PC-3 (cell line): ENCODE measurements at regions not wholly inside any gene's neighbourhood (a gene's known extent, or its start where the extent isn't known, plus 50 kb on each side); places are given as distances from the start of the nearest gene placed in this dataset.

Source experiments
- ATAC-seq: fragments of 200-7000 bp; cut with Tn5 transposase; 2 replicates; pipeline ENCODE4 v1.9.1; 2020; ENCODE audit warnings: mild to moderate bottlenecking, moderate library complexity
- BruUV-seq: library from RNA; stranded (reverse); fragments of 400-500 nt; replicated peaks from 2 replicates; lab custom pipeline; 2021; lab: Mats Ljungman, UMichigan
- CTCF ChIA-PET: fragments of 300-600 bp; sonication (Branson Sonifier 250); formaldehyde crosslinking; loops from one replicate; lab custom pipeline; 2022; ENCODE audit warnings: antibody characterized with exemption; lab: Charles Lee
- POLR2A ChIA-PET: fragments of 300-600 bp; sonication (Branson Sonifier 250); formaldehyde crosslinking; loops from one replicate; lab custom pipeline; 2022; ENCODE audit warnings: antibody characterized with exemption; ENCODE audit not compliant: unreplicated experiment; lab: Charles Lee
- DNase-seq: peaks from one replicate; pipeline ENCODE4 v3.0.0-alpha.2; 2015
- H2AFZ ChIP-seq: fragments of 300-600 bp; sonication (generic); 2 replicates; pipeline ENCODE4 v1.6.0; 2016; ENCODE audit warnings: antibody characterized with exemption, low read length
- H3F3A ChIP-seq: fragments of 300-600 bp; sonication (generic); one replicate; pipeline ENCODE4 v1.6.0; 2017; ENCODE audit warnings: antibody characterized with exemption, low read length, control low read depth, mild to moderate bottlenecking; ENCODE audit not compliant: unreplicated experiment
- H3K27ac ChIP-seq: fragments of 300-600 bp; sonication (generic); 2 replicates; pipeline ENCODE4 v1.5.1; 2016; ENCODE audit warnings: mild to moderate bottlenecking, low read length
- H3K27me3 ChIP-seq: fragments of 300-600 bp; sonication (generic); 2 replicates; pipeline ENCODE4 v1.6.1; 2016; ENCODE audit warnings: low read length, mixed read lengths
- H3K36me3 ChIP-seq: fragments of 300-600 bp; sonication (generic); 2 replicates; pipeline ENCODE4 v1.6.1; 2016; ENCODE audit warnings: low read depth, mixed run types, low read length, mixed read lengths
- H3K4me1 ChIP-seq: fragments of 300-600 bp; sonication (generic); 2 replicates; pipeline ENCODE4 v1.5.1; 2016; ENCODE audit warnings: low read length; ENCODE audit not compliant: insufficient read depth
- H3K4me2 ChIP-seq: fragments of 300-600 bp; sonication (generic); 2 replicates; pipeline ENCODE4 v1.6.0; 2016; ENCODE audit warnings: low read length
- H3K4me3 ChIP-seq: fragments of 300-600 bp; sonication (generic); 2 replicates; pipeline ENCODE4 v1.5.1; 2016; ENCODE audit warnings: mild to moderate bottlenecking, low read length, mixed read lengths
- H3K79me2 ChIP-seq: fragments of 300-600 bp; sonication (generic); 2 replicates; pipeline ENCODE4 v1.6.1; 2017; ENCODE audit warnings: low read length, mixed read lengths
- H3K9ac ChIP-seq: fragments of 300-600 bp; sonication (generic); 2 replicates; pipeline ENCODE4 v1.6.0; 2016; ENCODE audit warnings: mild to moderate bottlenecking, low read length
- H3K9me2 ChIP-seq: fragments of 300-600 bp; sonication (generic); replicated peaks from 2 replicates; pipeline ENCODE4 v1.6.1; 2016; ENCODE audit warnings: mixed run types, low read length, mixed read lengths
- H3K9me3 ChIP-seq: fragments of 300-600 bp; sonication (generic); 2 replicates; pipeline ENCODE4 v1.6.1; 2016; ENCODE audit warnings: low read length, mixed read lengths
- H4K20me1 ChIP-seq: fragments of 300-600 bp; sonication (generic); 2 replicates; pipeline ENCODE4 v1.6.1; 2016; ENCODE audit warnings: low read length, mixed read lengths
- EZH2 ChIP-seq: fragments of 300-600 bp; sonication (generic); IDR thresholded peaks from one replicate; pipeline ENCODE4 v1.6.1; 2017; ENCODE audit warnings: antibody characterized with exemption, mild to moderate bottlenecking, low read length; ENCODE audit not compliant: unreplicated experiment
- EZH2phosphoT487 ChIP-seq: fragments of 300-600 bp; sonication (generic); IDR thresholded peaks from 2 replicates; pipeline ENCODE4 v1.6.1; 2018; ENCODE audit warnings: mild to moderate bottlenecking, antibody characterized with exemption, low read length, borderline replicate concordance
- intact Hi-C: fragments of 100-400 bp; cut with micrococcal nuclease; formaldehyde crosslinking; loops from 2 replicates; pipeline ENCODE4 v1.9.0; 2023
- TF ChIP-seq, protein P1 (sequence below): fragments of 300-600 bp; sonication (generic); conservative IDR thresholded peaks from 2 replicates; pipeline ENCODE4 v1.5.1; 2017; ENCODE audit warnings: antibody characterized with exemption, low read depth, mild to moderate bottlenecking, low read length

DNA sequence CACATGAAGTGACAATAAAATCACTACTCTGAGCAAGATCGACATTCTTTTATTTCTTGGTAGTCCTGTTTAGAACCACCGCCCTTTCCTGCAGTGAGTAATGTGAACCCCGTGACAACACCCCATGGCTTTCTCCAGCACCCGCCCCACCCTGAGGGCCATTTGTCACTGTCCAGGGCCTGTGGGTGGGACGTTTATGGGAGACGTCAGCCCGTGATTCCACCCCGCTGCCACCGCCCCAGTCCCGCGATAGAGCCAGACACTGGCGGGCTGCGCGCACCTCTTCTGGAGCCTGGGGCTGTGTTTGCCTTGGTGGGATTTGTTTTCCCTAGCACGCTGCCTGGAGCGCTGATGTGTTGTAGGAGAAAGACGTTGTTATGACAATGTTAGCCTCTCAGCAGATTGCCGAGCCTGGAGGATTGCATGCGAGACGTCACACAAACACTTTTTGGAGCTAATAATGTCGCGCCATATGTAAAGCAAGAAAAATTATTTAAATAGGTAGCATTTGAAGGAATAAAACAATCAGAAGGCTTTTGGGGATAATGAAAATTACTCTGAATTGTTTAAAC, 263.7 kb downstream of the TEX29 start:
- intact Hi-C loops: no loop called here
- ChIA-PET POLR2A (no interaction called here), CTCF (no interaction called here)
- no peak for TF ChIP-seq EZH2phosphoT487
- Histone ChIP-seq H3K4me1 (no peaks in the 10 kb centered on the region), H2AFZ (no peak overlapping the region), H3F3A (no peaks in the 10 kb centered on the region), H3K27ac (no peak overlapping the region), H3K4me2 (no peak overlapping the region), H3K27me3 (peaks cover 53% of the 10 kb centered on the region), H3K9me3 (no peaks in the 10 kb centered on the region), H3K4me3 (no peak overlapping the region), H4K20me1 (no peaks in the 10 kb centered on the region), H3K9me2 (no peaks in the 10 kb centered on the region), H3K36me3 (no peaks in the 10 kb centered on the region), H3K9ac (no peak overlapping the region), H3K79me2 (no peaks in the 10 kb centered on the region)
- no TSS peak for BruUV-seq
- no peak for DNase-seq
- ATAC-seq: no peak

DNA sequence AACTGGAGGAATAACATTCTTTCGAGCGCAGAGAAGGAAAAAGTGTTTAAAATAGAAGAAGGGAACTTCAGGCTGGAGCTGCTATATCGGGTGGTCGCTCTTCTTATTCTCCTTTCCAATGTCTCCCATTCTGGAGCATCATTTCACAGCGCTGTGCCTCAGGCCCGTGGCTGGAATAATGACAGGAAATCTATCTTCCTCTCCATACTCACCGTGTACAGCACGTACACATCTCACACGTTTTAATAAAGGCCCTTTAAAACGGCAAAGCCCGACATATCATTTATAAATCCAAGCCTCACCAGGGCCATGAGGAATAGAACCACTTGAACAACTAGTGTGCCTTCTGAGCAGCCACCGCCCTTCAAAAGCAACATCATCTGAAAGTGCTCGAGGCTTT, 264.4 kb downstream of the TEX29 start:
- DNase-seq (no peak), ATAC-seq (no peak)
- Histone ChIP-seq H3K4me2 (no peak overlapping the region), H3K4me3 (no peak overlapping the region), H2AFZ (no peak overlapping the region), H3K9me2 (no peaks in the 10 kb centered on the region), H3K4me1 (no peaks in the 10 kb centered on the region), H3K36me3 (no peaks in the 10 kb centered on the region), H3K9ac (no peak overlapping the region), H3K27me3 (peaks cover 53% of the 10 kb centered on the region), H3K9me3 (no peaks in the 10 kb centered on the region), H3F3A (no peaks in the 10 kb centered on the region), H3K79me2 (no peaks in the 10 kb centered on the region), H3K27ac (no peak overlapping the region), H4K20me1 (no peaks in the 10 kb centered on the region)
- POLR2A ChIA-PET: no interaction called here
- BruUV-seq: no TSS peak
- CTCF ChIA-PET: no interaction called here
- TF ChIP-seq EZH2phosphoT487: no peak
- intact Hi-C loops: no loop called here

DNA sequence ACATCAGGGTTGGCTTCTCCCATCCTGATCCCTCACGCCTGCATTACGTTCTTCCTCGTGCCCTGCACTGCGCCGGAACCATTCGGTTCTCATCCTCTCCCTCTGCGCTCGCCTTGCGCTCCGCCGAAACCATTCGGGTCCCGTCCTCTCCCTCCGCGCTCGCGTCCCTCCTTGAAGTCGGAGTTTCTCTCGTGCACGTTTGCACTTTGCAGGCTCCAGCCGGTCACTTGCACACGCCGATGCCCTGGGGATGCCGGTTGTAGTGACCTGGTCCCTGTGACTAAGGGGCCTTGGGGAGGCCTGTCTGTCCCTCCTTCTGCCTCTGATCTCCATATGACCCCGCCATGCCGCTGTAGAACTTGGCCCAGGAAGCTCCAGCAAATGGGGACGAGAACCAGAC, 265.8 kb downstream of the TEX29 start:
- H3K9me3 ChIP-seq: no peaks in the 10 kb centered on the region
- intact Hi-C loops: no loop called here
- no peaks in the 10 kb centered on the region for H3K9me2 ChIP-seq
- BruUV-seq: no TSS peak
- H3K79me2 ChIP-seq: no peaks in the 10 kb centered on the region
- no peak overlapping the region for H2AFZ ChIP-seq
- ChIA-PET POLR2A (no interaction called here), CTCF (no interaction called here)
- no peaks in the 10 kb centered on the region for H3K4me1 ChIP-seq
- peaks cover 53% of the 10 kb centered on the region for H3K27me3 ChIP-seq
- no peak overlapping the region for H3K4me3 ChIP-seq
- H3K4me2 ChIP-seq: no peak overlapping the region
- no peaks in the 10 kb centered on the region for H3F3A ChIP-seq
- DNase-seq (no peak), ATAC-seq (no peak)
- TF ChIP-seq, protein P1, sequence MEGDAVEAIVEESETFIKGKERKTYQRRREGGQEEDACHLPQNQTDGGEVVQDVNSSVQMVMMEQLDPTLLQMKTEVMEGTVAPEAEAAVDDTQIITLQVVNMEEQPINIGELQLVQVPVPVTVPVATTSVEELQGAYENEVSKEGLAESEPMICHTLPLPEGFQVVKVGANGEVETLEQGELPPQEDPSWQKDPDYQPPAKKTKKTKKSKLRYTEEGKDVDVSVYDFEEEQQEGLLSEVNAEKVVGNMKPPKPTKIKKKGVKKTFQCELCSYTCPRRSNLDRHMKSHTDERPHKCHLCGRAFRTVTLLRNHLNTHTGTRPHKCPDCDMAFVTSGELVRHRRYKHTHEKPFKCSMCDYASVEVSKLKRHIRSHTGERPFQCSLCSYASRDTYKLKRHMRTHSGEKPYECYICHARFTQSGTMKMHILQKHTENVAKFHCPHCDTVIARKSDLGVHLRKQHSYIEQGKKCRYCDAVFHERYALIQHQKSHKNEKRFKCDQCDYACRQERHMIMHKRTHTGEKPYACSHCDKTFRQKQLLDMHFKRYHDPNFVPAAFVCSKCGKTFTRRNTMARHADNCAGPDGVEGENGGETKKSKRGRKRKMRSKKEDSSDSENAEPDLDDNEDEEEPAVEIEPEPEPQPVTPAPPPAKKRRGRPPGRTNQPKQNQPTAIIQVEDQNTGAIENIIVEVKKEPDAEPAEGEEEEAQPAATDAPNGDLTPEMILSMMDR: no peak
- no peak for TF ChIP-seq EZH2phosphoT487
- no peaks in the 10 kb centered on the region for H3K36me3 ChIP-seq
- no peak overlapping the region for H3K27ac ChIP-seq
- no peaks in the 10 kb centered on the region for H4K20me1 ChIP-seq
- no peak overlapping the region for H3K9ac ChIP-seq

DNA sequence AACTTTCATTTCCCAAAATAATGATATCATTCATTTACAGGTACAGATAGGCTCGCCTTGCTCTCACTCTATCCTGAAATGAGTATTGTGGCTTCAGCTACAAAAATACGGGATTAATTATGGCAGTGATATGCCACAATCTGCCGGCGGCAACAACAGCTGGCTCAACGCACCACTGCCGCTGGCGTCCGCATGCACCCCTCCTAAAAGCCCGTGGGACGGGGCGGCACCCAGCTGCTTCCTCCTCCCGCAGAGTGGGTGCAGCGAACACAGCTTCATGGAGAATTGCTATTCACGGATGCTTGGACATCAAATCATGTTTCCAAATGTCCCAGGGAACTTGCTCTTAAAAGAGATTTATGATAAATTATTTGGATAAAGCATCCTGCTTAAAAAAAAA, 266.8 kb downstream of the TEX29 start:
- CTCF ChIA-PET: no interaction called here
- H3K9me2 ChIP-seq: no peaks in the 10 kb centered on the region
- ATAC-seq (no peak), DNase-seq (no peak)
- no peaks in the 10 kb centered on the region for H3K79me2 ChIP-seq
- H2AFZ ChIP-seq: no peak overlapping the region
- H3K27ac ChIP-seq: no peak overlapping the region
- H3K4me1 ChIP-seq: no peaks in the 10 kb centered on the region
- H3K27me3 ChIP-seq: peaks cover 50% of the 10 kb centered on the region
- BruUV-seq: no TSS peak
- POLR2A ChIA-PET: no interaction called here
- H3K36me3 ChIP-seq: no peaks in the 10 kb centered on the region
- no peaks in the 10 kb centered on the region for H4K20me1 ChIP-seq
- intact Hi-C loops: no loop called here
- no peaks in the 10 kb centered on the region for H3F3A ChIP-seq
- no peak overlapping the region for H3K9ac ChIP-seq
- no peak overlapping the region for H3K4me3 ChIP-seq
- TF ChIP-seq EZH2phosphoT487: no peak
- TF ChIP-seq EZH2: no peak
- TF ChIP-seq, protein P1: no peak
- no peaks in the 10 kb centered on the region for H3K9me3 ChIP-seq
- no peak overlapping the region for H3K4me2 ChIP-seq
